ENCODE measurements at regions not wholly inside any gene's neighbourhood (a gene's known extent, or its start where the extent isn't known, plus 50 kb on each side); places are given as distances from the start of the nearest gene placed in this dataset.
"Not testable (repeated sequence)": the region's sequence is repeated elsewhere in the genome, so short reads cannot be mapped to it uniquely, and the experiment has no call there.

- no peak overlapping the region for H3K4me3 ChIP-seq (ENCODE audit: low read length in 2 of 2)
- no peak overlapping the region for H3K9ac ChIP-seq (ENCODE audit: low read depth in 1 of 2, low read length in 2 of 2)
- no peaks in the 10 kb centered on the region for H3K9me3 ChIP-seq (ENCODE audit: control insufficient read depth in 2 of 2, low read length in 2 of 2)
- no peaks in the 10 kb centered on the region for H3K27me3 ChIP-seq (ENCODE audit: control insufficient read depth in 2 of 2, insufficient read depth in 2 of 2, low read length in 2 of 2)
- no peaks in the 10 kb centered on the region for H3K36me3 ChIP-seq (ENCODE audit: control insufficient read depth in 2 of 2, insufficient read depth in 2 of 2, low read length in 2 of 2)
- H3K27ac ChIP-seq (ENCODE audit: low read depth in 2 of 2, low read length in 2 of 2) = no peak overlapping the region
- H3K4me1 ChIP-seq (ENCODE audit: control insufficient read depth in 2 of 2, insufficient read depth in 2 of 2, low read length in 2 of 2) = no peaks in the 10 kb centered on the region
Observed at GRCh38 chr18:42305869-42306593, 351.0 kb downstream of the PIK3C3 start.

GRCh38 chr18:42306594-42306980 lies 351.6 kb downstream of the PIK3C3 start:
- H3K9me3 ChIP-seq (ENCODE audit: control insufficient read depth in 2 of 2, low read length in 2 of 2) = no peaks in the 10 kb centered on the region
- H3K36me3 ChIP-seq (ENCODE audit: control insufficient read depth in 2 of 2, insufficient read depth in 2 of 2, low read length in 2 of 2) = no peaks in the 10 kb centered on the region
- H3K9ac ChIP-seq (ENCODE audit: low read depth in 1 of 2, low read length in 2 of 2) = no peak overlapping the region
- no peaks in the 10 kb centered on the region for H3K27me3 ChIP-seq (ENCODE audit: control insufficient read depth in 2 of 2, insufficient read depth in 2 of 2, low read length in 2 of 2)
- no peak overlapping the region for H3K27ac ChIP-seq (ENCODE audit: low read depth in 2 of 2, low read length in 2 of 2)
- no peak overlapping the region for H3K4me3 ChIP-seq (ENCODE audit: low read length in 2 of 2)
- no peaks in the 10 kb centered on the region for H3K4me1 ChIP-seq (ENCODE audit: control insufficient read depth in 2 of 2, insufficient read depth in 2 of 2, low read length in 2 of 2)

- no peaks in the 10 kb centered on the region for H3K27me3 ChIP-seq (ENCODE audit: control insufficient read depth in 2 of 2, insufficient read depth in 2 of 2, low read length in 2 of 2)
- H3K4me1 ChIP-seq (ENCODE audit: control insufficient read depth in 2 of 2, insufficient read depth in 2 of 2, low read length in 2 of 2) = no peaks in the 10 kb centered on the region
- no peak overlapping the region for H3K4me3 ChIP-seq (ENCODE audit: low read length in 2 of 2)
- no peaks in the 10 kb centered on the region for H3K36me3 ChIP-seq (ENCODE audit: control insufficient read depth in 2 of 2, insufficient read depth in 2 of 2, low read length in 2 of 2)
- no peak overlapping the region for H3K27ac ChIP-seq (ENCODE audit: low read depth in 2 of 2, low read length in 2 of 2)
- no peaks in the 10 kb centered on the region for H3K9me3 ChIP-seq (ENCODE audit: control insufficient read depth in 2 of 2, low read length in 2 of 2)
- H3K9ac ChIP-seq (ENCODE audit: low read depth in 1 of 2, low read length in 2 of 2) = no peak overlapping the region
Observed at GRCh38 chr18:42310956-42311355, 355.9 kb downstream of the PIK3C3 start.

GRCh38 chr18:42326752-42327151 lies 371.7 kb downstream of the PIK3C3 start:
- H3K27ac ChIP-seq (ENCODE audit: low read depth in 2 of 2, low read length in 2 of 2) = no peak overlapping the region
- H3K9me3 ChIP-seq (ENCODE audit: control insufficient read depth in 2 of 2, low read length in 2 of 2) = no peaks in the 10 kb centered on the region
- no peaks in the 10 kb centered on the region for H3K36me3 ChIP-seq (ENCODE audit: control insufficient read depth in 2 of 2, insufficient read depth in 2 of 2, low read length in 2 of 2)
- no peaks in the 10 kb centered on the region for H3K27me3 ChIP-seq (ENCODE audit: control insufficient read depth in 2 of 2, insufficient read depth in 2 of 2, low read length in 2 of 2)
- H3K9ac ChIP-seq (ENCODE audit: low read depth in 1 of 2, low read length in 2 of 2) = no peak overlapping the region
- H3K4me1 ChIP-seq (ENCODE audit: control insufficient read depth in 2 of 2, insufficient read depth in 2 of 2, low read length in 2 of 2) = no peaks in the 10 kb centered on the region
- H3K4me3 ChIP-seq (ENCODE audit: low read length in 2 of 2) = no peak overlapping the region

- no peak overlapping the region for H3K27ac ChIP-seq (ENCODE audit: low read depth in 2 of 2, low read length in 2 of 2)
- no peak overlapping the region for H3K9ac ChIP-seq (ENCODE audit: low read depth in 1 of 2, low read length in 2 of 2)
- no peaks in the 10 kb centered on the region for H3K36me3 ChIP-seq (ENCODE audit: control insufficient read depth in 2 of 2, insufficient read depth in 2 of 2, low read length in 2 of 2)
- H3K4me3 ChIP-seq (ENCODE audit: low read length in 2 of 2) = no peak overlapping the region
- H3K9me3 ChIP-seq (ENCODE audit: control insufficient read depth in 2 of 2, low read length in 2 of 2) = no peaks in the 10 kb centered on the region
- H3K27me3 ChIP-seq (ENCODE audit: control insufficient read depth in 2 of 2, insufficient read depth in 2 of 2, low read length in 2 of 2) = no peaks in the 10 kb centered on the region
- H3K4me1 ChIP-seq (ENCODE audit: control insufficient read depth in 2 of 2, insufficient read depth in 2 of 2, low read length in 2 of 2) = no peaks in the 10 kb centered on the region
Observed at GRCh38 chr18:42328931-42329330, 373.9 kb downstream of the PIK3C3 start.

- H3K4me1 ChIP-seq (ENCODE audit: control insufficient read depth in 2 of 2, insufficient read depth in 2 of 2, low read length in 2 of 2) = no peaks in the 10 kb centered on the region
- H3K27me3 ChIP-seq (ENCODE audit: control insufficient read depth in 2 of 2, insufficient read depth in 2 of 2, low read length in 2 of 2) = no peaks in the 10 kb centered on the region
- no peaks in the 10 kb centered on the region for H3K9me3 ChIP-seq (ENCODE audit: control insufficient read depth in 2 of 2, low read length in 2 of 2)
- H3K27ac ChIP-seq (ENCODE audit: low read depth in 2 of 2, low read length in 2 of 2) = no peak overlapping the region
- no peak overlapping the region for H3K4me3 ChIP-seq (ENCODE audit: low read length in 2 of 2)
- H3K9ac ChIP-seq (ENCODE audit: low read depth in 1 of 2, low read length in 2 of 2) = no peak overlapping the region
- no peaks in the 10 kb centered on the region for H3K36me3 ChIP-seq (ENCODE audit: control insufficient read depth in 2 of 2, insufficient read depth in 2 of 2, low read length in 2 of 2)
Observed at GRCh38 chr18:42330296-42330695, 375.3 kb downstream of the PIK3C3 start.

GRCh38 chr18:42333558-42333957 lies 378.5 kb downstream of the PIK3C3 start:
- H3K4me3 ChIP-seq (ENCODE audit: low read length in 2 of 2) = no peak overlapping the region
- H3K27me3 ChIP-seq (ENCODE audit: control insufficient read depth in 2 of 2, insufficient read depth in 2 of 2, low read length in 2 of 2) = no peaks in the 10 kb centered on the region
- no peaks in the 10 kb centered on the region for H3K36me3 ChIP-seq (ENCODE audit: control insufficient read depth in 2 of 2, insufficient read depth in 2 of 2, low read length in 2 of 2)
- H3K9ac ChIP-seq (ENCODE audit: low read depth in 1 of 2, low read length in 2 of 2) = no peak overlapping the region
- H3K27ac ChIP-seq (ENCODE audit: low read depth in 2 of 2, low read length in 2 of 2) = no peak overlapping the region
- no peaks in the 10 kb centered on the region for H3K9me3 ChIP-seq (ENCODE audit: control insufficient read depth in 2 of 2, low read length in 2 of 2)
- H3K4me1 ChIP-seq (ENCODE audit: control insufficient read depth in 2 of 2, insufficient read depth in 2 of 2, low read length in 2 of 2) = no peaks in the 10 kb centered on the region

- Histone ChIP-seq H3K27me3 (ENCODE audit: control insufficient read depth in 2 of 2, insufficient read depth in 2 of 2, low read length in 2 of 2) (no peaks in the 10 kb centered on the region), H3K9ac (ENCODE audit: low read depth in 1 of 2, low read length in 2 of 2) (no peak overlapping the region), H3K9me3 (ENCODE audit: control insufficient read depth in 2 of 2, low read length in 2 of 2) (no peaks in the 10 kb centered on the region), H3K4me3 (ENCODE audit: low read length in 2 of 2) (no peak overlapping the region), H3K27ac (ENCODE audit: low read depth in 2 of 2, low read length in 2 of 2) (no peak overlapping the region), H3K4me1 (ENCODE audit: control insufficient read depth in 2 of 2, insufficient read depth in 2 of 2, low read length in 2 of 2) (no peaks in the 10 kb centered on the region), H3K36me3 (ENCODE audit: control insufficient read depth in 2 of 2, insufficient read depth in 2 of 2, low read length in 2 of 2) (no peaks in the 10 kb centered on the region)
Observed at GRCh38 chr18:42334931-42335330, 379.9 kb downstream of the PIK3C3 start.

- Histone ChIP-seq H3K9me3 (ENCODE audit: control insufficient read depth in 2 of 2, low read length in 2 of 2) (no peaks in the 10 kb centered on the region), H3K27me3 (ENCODE audit: control insufficient read depth in 2 of 2, insufficient read depth in 2 of 2, low read length in 2 of 2) (no peaks in the 10 kb centered on the region), H3K9ac (ENCODE audit: low read depth in 1 of 2, low read length in 2 of 2) (no peak overlapping the region), H3K4me3 (ENCODE audit: low read length in 2 of 2) (no peak overlapping the region), H3K4me1 (ENCODE audit: control insufficient read depth in 2 of 2, insufficient read depth in 2 of 2, low read length in 2 of 2) (no peaks in the 10 kb centered on the region), H3K27ac (ENCODE audit: low read depth in 2 of 2, low read length in 2 of 2) (no peak overlapping the region), H3K36me3 (ENCODE audit: control insufficient read depth in 2 of 2, insufficient read depth in 2 of 2, low read length in 2 of 2) (no peaks in the 10 kb centered on the region)
Observed at GRCh38 chr18:42336139-42336538, 381.1 kb downstream of the PIK3C3 start.

- H3K9me3 ChIP-seq (ENCODE audit: control insufficient read depth in 2 of 2, low read length in 2 of 2); H3K36me3 ChIP-seq (ENCODE audit: control insufficient read depth in 2 of 2, insufficient read depth in 2 of 2, low read length in 2 of 2); H3K27ac ChIP-seq (ENCODE audit: low read depth in 2 of 2, low read length in 2 of 2): not testable (repeated sequence)
Observed at GRCh38 chr18:42337337-42337736, 382.3 kb downstream of the PIK3C3 start.

GRCh38 chr18:42338683-42339082 lies 383.6 kb downstream of the PIK3C3 start:
- no peak overlapping the region for H3K9ac ChIP-seq (ENCODE audit: low read depth in 1 of 2, low read length in 2 of 2)
- no peaks in the 10 kb centered on the region for H3K27me3 ChIP-seq (ENCODE audit: control insufficient read depth in 2 of 2, insufficient read depth in 2 of 2, low read length in 2 of 2)
- no peak overlapping the region for H3K27ac ChIP-seq (ENCODE audit: low read depth in 2 of 2, low read length in 2 of 2)
- H3K36me3 ChIP-seq (ENCODE audit: control insufficient read depth in 2 of 2, insufficient read depth in 2 of 2, low read length in 2 of 2) = no peaks in the 10 kb centered on the region
- H3K4me1 ChIP-seq (ENCODE audit: control insufficient read depth in 2 of 2, insufficient read depth in 2 of 2, low read length in 2 of 2) = no peaks in the 10 kb centered on the region
- H3K4me3 ChIP-seq (ENCODE audit: low read length in 2 of 2) = no peak overlapping the region
- H3K9me3 ChIP-seq (ENCODE audit: control insufficient read depth in 2 of 2, low read length in 2 of 2) = no peaks in the 10 kb centered on the region

More at GRCh38 chr18:42337337-42337736, 382.3 kb downstream of the PIK3C3 start:
- not testable (repeated sequence) for H3K27me3 ChIP-seq (ENCODE audit: control insufficient read depth in 2 of 2, insufficient read depth in 2 of 2, low read length in 2 of 2); H3K4me1 ChIP-seq (ENCODE audit: control insufficient read depth in 2 of 2, insufficient read depth in 2 of 2, low read length in 2 of 2); H3K4me3 ChIP-seq (ENCODE audit: low read length in 2 of 2); H3K9ac ChIP-seq (ENCODE audit: low read depth in 1 of 2, low read length in 2 of 2)

Measured in mucosa of rectum (tissue), 2 donors.